Posterior vena cava (tissue), 2 donors: ENCODE measurements at regions not wholly inside any gene's neighbourhood (a gene's known extent, or its start where the extent isn't known, plus 50 kb on each side); places are given as distances from the start of the nearest gene placed in this dataset.

Source experiments
- DNase-seq: peaks from one replicate; pipeline ENCODE4 v3.0.0-alpha.2; 2020; ENCODE audit warnings: low spot score
- intact Hi-C, 2 donors: fragments of 100-400 bp; cut with DNase I; formaldehyde crosslinking; loops; one replicate each; pipeline versions ENCODE4 v1.14.1 to v1.14.2; 2022 to 2023
- donor health status: DM: yes; HTN: yes; CAD: no.
- donor health status: DM: yes; HTN: yes; CAD: no.

DNA sequence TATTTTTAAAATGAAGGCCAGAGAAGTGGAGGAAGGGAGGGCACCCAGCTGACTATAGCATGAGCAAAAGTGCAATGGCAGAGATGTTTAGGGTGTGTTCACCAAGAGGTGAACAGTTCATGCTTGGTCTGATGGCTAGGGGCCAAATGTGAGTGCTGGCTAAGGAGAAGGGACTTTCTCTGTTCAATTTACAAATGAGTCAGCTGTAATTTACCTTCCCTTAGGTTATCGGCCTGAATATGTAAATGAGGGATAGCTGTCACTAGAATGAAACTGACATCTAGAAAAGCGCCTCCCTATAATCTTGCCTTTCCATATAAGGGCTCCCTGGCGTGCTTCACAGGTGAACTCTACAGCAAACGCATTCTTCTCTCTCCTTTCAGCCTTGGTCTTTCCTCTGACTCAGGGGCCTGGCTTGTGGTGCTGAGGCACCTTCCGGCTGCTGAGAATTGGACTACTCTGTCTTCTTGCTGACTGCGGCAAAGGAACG lies 114.7 kb upstream of the BACH2 start:
- no peak for DNase-seq
- intact Hi-C loops = no loop called here

DNA sequence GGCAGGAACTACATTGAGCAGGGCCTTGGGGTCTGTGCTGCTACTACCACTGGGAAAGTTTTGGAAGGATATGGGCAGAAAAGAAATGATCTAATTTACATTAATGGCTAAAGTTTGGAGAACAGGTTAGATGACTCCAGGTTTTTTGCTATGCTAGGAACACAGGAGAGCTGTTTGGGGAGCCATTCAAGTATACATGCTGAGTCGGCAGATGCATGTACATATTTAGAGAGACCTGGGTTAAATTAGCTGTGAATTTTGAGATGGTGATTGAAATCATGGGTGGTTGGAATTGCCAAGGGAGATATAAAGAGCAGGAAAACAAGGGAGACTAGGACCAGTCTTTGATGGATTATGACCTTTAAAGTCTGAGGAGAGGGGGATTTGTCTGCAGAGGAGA lies 113.1 kb upstream of the BACH2 start:
- no peak for DNase-seq
- intact Hi-C loops = no loop called here

- intact Hi-C loops = no loop called here
- no peak for DNase-seq
Observed at GRCh38 chr6:90406957-90407356, 110.3 kb upstream of the BACH2 start.

GRCh38 chr6:90406142-90406794 lies 109.6 kb upstream of the BACH2 start:
- no peak for DNase-seq
- intact Hi-C loops = no loop called here

DNA sequence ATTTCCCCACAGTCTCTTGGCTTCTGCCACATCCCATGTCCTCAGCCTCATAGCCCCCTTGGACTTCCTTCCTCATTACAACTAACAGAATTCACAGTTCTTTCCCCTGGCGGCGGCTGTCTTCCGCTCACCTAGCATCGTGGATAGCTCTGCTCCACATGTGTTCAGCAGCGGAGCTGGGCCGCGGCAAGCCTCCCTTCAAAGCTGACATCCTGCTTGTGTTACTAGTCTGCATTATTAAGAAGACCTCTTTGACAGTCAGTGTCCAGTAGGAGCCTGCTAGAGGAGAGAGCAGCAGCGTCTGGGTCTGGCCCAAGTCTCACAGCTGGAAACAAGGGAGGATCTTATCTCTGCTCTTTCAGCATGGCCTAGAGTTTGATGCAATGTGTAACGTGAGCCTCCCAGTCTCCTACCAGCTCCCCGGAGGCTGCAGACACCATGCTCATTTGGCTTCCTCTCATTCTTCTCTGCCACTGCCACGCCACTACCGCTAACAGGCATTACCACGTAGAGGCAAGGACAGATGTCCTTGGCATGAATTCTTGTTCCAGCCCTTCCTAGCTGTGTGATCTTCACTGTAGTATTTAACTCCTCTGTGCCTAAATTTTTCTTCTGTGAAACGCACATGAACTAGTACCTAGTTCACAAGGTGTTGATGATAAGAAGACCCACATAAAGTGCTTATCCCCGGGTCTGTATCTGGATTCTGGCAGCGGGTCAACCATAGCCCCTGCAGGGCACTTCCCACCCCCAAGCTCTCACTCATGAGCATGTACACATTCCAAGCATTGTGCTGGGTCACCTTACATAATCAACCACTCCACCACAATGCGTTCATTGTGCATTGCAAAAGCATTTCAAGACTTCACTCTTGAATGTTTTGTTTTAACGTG lies 107.1 kb upstream of the BACH2 start:
- intact Hi-C loops = no loop called here
- no peak for DNase-seq

DNA sequence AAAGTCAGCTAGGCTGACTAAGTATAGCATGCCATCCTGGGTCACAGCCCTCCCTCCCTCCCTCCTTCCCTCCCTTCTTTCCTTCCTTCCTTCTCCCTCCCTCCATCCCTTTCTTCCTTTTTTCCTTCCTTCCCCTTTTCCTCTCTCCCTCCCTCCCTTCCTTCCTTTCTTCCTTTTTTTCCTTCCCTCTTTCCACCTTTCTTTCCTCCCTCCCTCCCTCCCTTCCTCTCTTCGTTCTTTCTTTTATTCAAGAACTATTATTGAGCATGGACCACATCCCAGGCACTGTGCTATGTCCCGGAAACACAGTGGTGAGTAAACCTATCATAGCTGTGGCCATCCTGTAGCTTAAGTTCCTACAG lies 106.2 kb upstream of the BACH2 start:
- DNase-seq = no peak
- intact Hi-C loops = no loop called here

- intact Hi-C loops = no loop called here
Observed at GRCh38 chr6:90401933-90402830, 105.5 kb upstream of the BACH2 start.

DNA sequence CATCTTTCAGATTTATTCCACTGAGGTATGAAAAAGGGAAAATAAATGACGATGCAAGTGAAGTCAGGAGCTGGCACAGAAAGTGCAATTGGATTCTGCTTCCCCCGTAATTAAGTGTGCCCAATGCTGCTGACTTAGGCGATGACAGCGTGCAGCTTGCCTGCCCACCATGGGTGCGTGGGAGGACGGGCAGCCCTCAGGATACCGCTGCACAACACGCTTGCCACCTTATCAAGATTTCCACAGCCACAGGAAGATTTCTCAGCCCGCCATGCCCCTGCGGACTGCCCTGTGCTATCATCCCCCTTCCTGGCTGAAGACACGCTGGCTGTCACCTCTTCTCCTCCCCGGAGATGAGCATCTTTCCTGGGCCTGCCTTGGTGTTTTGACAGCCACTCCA lies 103.3 kb upstream of the BACH2 start:
- no peak for DNase-seq
- intact Hi-C loops = no loop called here

More at GRCh38 chr6:90401933-90402830, 105.5 kb upstream of the BACH2 start:
- no peak for DNase-seq

DNA sequence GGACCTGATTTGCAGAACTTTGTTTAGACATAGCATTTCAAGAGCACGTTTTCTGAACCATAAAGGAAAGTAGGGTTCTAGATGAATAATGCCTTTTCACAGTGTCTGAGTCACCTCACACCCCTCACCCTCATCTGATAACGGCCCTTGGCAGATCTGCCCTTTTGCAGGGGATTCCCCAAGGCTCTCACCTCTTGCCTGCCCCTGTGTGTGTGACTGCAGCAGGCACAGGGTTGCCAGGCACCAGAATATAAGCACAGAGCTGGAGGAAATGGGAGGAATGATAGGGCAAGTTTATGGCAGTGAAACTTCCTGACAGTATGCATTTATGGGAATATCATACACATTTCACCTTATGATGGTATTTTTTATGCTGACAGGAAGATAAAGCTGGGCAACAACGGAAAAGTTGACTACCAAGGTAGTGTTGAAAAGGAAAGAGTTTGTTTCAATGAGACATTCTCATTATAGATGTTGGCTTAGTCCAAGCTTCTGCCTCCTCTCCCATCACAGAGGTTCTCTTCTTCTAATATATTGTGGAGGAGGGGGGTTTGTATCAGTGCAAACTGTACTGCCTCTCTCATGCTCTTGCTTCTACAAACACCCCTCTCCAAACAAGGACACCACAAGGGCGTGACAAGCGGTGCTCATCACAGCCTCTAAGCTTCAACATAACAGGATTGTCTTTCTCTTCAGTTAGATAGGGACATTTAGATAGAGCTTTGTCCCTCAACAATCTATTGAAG lies 101.5 kb upstream of the BACH2 start:
- no peak for DNase-seq
- intact Hi-C loops = no loop called here

DNA sequence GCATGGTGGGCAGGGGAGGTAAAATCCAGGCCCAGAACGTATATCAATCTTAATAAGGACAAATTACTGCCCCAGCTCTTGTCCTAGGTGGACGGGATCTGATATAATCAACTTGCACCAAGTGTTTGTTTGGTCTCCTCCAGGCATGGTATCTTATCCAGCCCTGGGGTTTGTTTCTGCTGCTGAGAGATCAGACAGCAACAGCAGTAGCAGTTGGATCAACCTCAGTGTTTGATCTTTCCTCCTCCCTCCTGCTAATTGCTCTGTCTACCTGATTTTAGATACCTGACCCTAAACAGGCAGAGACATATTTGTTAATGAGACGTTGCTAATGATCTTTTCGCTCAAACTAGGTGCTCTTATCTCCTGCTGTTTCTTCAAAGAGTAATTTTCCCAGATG lies 100.4 kb upstream of the BACH2 start:
- intact Hi-C loops = no loop called here
- DNase-seq = no peak

DNA sequence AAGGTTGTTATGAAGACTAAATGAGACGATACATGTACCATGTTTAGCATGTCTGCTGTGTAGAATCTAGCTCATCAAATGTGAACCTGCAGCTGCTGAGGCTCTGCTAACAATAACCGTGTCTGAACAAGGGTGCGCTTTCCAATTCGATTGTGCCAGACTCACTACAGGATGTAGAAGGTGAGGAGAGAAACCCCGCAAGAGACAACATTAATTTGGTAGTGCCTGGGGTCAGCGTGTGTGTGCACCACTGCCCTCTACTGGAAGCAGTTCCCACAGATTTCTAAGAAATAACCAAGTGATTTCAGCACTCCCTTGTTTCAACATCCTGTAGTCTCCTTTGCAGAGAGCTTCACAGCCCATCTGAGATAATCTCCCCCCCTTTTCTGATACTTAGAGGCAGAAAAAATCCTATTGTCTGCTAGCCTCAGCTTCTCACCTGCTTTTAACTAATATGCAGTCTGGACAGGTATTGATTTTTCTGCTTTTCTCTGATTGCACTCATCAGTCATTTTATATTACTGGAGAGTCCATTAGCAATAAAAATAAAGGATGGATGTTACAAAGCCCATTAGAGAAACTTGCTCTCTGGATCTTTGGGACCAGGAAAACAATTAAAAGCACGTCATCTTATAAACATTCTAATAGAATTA lies 96.7 kb upstream of the BACH2 start:
- DNase-seq = no peak
- intact Hi-C loops = no loop called here

DNA sequence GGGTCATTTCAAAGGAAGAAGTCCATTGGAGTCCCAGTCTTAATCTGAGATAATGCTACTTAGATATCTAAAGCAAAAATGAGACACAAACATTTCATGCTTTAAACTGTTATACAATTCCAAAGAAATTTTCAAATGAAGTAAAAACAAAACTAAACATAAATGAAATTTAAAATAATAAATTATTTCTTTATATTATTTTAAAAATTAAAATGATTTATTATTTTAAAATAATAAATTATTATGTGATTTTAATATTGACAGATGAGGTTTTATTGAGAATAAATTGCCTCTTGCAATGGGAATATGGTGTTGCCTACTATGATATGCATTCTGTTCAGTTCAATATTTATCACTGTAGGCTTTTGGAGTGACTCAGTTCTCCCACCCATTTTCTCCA lies 93.7 kb upstream of the BACH2 start:
- intact Hi-C loops = no loop called here
- DNase-seq = no peak

DNA sequence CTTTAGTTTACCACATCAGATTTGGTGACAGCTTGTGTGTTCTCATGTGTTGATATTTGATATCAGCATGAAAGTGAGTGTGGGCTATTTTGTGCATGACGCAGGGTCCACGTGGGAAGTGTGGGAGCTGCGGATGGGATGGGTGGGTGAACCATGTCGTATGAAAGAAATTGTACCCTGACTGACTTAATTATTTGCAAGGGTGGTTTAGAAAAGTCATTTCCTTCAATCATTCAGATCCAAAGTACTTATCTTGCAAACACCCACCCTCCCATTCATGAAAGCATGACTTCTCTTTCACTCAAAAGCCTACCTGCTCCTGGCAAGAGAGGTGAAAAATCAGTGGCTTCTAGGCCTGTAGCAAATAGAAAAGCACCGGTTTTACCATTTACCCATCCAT lies 91.8 kb upstream of the BACH2 start:
- no peak for DNase-seq
- intact Hi-C loops = loop anchor here (10.0 kb wide), 2 partner anchors 424 to 434 kb away; no protein-coding TSS in a partner anchor

GRCh38 chr6:90387826-90388225 lies 91.2 kb upstream of the BACH2 start:
- intact Hi-C loops = loop anchor here (10.0 kb wide), 2 partner anchors 423 to 433 kb away; no protein-coding TSS in a partner anchor

GRCh38 chr6:90387383-90387775 lies 90.7 kb upstream of the BACH2 start:
- no peak for DNase-seq
- intact Hi-C loops = loop anchor here (10.0 kb wide), 2 partner anchors 423 to 433 kb away; no protein-coding TSS in a partner anchor

More at GRCh38 chr6:90387826-90388225, 91.2 kb upstream of the BACH2 start:
- DNase-seq = no peak

DNA sequence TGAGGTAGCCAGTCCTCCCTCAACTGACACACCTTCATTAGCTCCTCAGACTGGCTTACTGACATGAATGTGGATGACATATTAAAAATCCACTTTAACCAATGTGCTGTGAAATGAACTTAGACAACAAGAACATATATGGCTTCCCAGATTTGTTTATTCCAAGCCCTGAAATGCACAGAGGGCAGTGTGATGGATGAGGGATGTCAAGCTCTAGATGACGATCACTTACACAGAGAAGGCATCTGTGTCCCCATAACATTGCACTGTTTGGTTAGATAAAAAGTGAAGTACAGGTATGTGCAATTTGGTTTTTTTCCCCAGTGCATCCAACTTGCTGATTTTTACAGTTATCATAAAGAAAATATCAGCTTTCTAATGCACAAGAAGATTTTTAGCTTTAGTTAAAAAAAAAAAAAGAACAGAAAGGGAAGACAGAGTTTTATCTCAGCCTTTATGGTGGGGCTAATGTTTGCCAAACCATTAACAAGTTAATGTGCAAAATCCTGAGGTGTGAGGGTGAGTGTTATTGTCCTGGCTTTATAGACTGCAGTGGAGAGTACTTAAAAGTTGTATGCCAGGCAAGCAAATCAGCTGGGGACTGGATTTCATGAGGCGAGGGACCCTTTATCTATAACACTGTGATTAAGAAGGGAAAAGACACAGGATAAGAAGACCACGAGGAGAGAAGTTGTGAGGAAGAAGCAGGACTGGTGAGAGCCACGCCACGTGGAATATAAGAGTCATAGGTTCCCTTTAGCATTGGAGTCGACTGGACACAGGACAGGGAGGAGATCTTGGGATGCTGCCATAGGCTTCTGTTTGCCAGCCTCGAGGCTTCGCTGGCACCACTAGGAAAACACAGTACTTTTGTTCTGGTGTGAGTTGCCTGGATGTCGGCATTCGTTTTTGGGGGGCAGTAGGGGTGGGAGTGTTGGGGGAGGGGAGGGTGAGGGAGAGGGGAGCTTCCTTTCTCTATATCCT lies 90.0 kb upstream of the BACH2 start:
- intact Hi-C loops = loop anchor here (10.0 kb wide), 2 partner anchors 422 to 432 kb away; no protein-coding TSS in a partner anchor
- no peak for DNase-seq

DNA sequence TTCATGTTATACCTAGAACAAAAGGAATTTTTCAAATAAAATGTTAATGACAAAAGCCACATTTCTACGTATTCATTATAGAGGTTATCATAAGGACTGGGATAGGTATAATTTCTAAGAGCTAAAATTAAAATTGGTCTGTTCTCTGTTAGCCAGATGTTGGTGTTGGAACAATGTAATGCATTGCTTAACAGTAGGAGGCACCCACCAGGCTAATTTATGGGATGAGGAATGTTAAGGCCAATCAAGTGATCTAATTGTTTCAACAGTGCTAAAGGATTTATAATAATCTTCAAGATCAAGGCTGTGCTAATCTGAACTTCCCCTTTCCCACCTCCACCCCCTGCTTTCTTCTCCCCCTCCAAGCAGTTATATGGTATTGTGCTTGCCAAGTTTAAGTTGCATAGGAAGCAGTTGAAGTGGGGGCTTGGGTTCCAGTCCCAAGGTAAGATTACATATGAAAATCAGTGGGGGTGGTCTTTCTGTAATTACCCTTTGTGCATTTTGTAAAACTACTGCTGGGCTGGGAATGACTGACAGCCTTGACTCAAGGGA lies 89.2 kb upstream of the BACH2 start:
- intact Hi-C loops = loop anchor here (10.0 kb wide), 2 partner anchors 421 to 431 kb away; no protein-coding TSS in a partner anchor

More for the DNA sequence above, 89.2 kb upstream of the BACH2 start:
- no peak for DNase-seq
